ENCODE measurements at regions not wholly inside any gene's neighbourhood (a gene's known extent, or its start where the extent isn't known, plus 50 kb on each side); places are given as distances from the start of the nearest gene placed in this dataset.

- TF ChIP-seq MAX (IDR thresholded peaks at IDR 0.05), result no peak
- TF ChIP-seq POU5F1 (IDR thresholded peaks at IDR 0.05; ENCODE audit: low read depth, low read length), result no peak
- no peak for TF ChIP-seq ASH2L (IDR thresholded peaks at IDR 0.05; ENCODE audit: low read length)
- TF ChIP-seq CHD7 (IDR thresholded peaks at IDR 0.05; ENCODE audit: insufficient replicate concordance, low read length), result no peak
- TF ChIP-seq NRF1 (IDR thresholded peaks at IDR 0.05; ENCODE audit: low read depth, low read length), result no peak
- no peak for TF ChIP-seq CTCF (IDR thresholded peaks at IDR 0.05; ENCODE audit: control extremely low read depth in 1 of 3, insufficient read depth in 1 of 3, low read depth in 1 of 3, low read length in 3 of 3)
These were observed 109.5 kb upstream of the SLC1A4 start for GRCh38 chr2:64879745-64880144.

Measured in H1 (cell line).